Cardiac muscle cell (in vitro differentiated cells and primary cell): ENCODE measurements at regions not wholly inside any gene's neighbourhood (a gene's known extent, or its start where the extent isn't known, plus 50 kb on each side); places are given as distances from the start of the nearest gene placed in this dataset.
A peak's percentile ranks its signal among the peaks of the same experiment; 100 is the strongest.
"Not testable (repeated sequence)": the region's sequence is repeated elsewhere in the genome, so short reads cannot be mapped to it uniquely, and the experiment has no call there.

Experiments used
- DNase-seq, 2 donors: peaks; one replicate each; pipeline versions ENCODE4 v3.0.0 to v3.0.0-alpha.2; 2010 to 2017; ENCODE audit warnings: low read depth in 1 of 2, low spot score in 1 of 2
- H3K27ac ChIP-seq: fragments of 200-600 bp; sonication (generic); 2 replicates; pipeline ENCODE4 v1.5.1; 2016
- H3K27me3 ChIP-seq: fragments of 200-600 bp; sonication (generic); 2 replicates; pipeline ENCODE4 v1.6.0; 2016; ENCODE audit warnings: control low read depth
- H3K36me3 ChIP-seq: fragments of 200-600 bp; sonication (generic); 2 replicates; pipeline ENCODE4 v1.5.1; 2016; ENCODE audit warnings: control low read depth
- H3K4me1 ChIP-seq: fragments of 200-600 bp; sonication (generic); 2 replicates; pipeline ENCODE4 v1.8.1; 2017; ENCODE audit warnings: low read depth, mild to moderate bottlenecking, mixed run types
- H3K4me3 ChIP-seq: fragments of 200-600 bp; sonication (generic); 2 replicates; pipeline ENCODE4 v1.5.1; 2016; ENCODE audit warnings: mild to moderate bottlenecking
- H3K9me3 ChIP-seq: fragments of 200-600 bp; sonication (generic); 2 replicates; pipeline ENCODE4 v1.5.1; 2017; ENCODE audit warnings: low read depth, mild to moderate bottlenecking, control low read depth
- CTCF ChIP-seq: IDR thresholded peaks from 2 replicates; pipeline ENCODE4 v1.5.1; 2012; ENCODE audit warnings: low read depth, mild to moderate bottlenecking, low read length

DNA sequence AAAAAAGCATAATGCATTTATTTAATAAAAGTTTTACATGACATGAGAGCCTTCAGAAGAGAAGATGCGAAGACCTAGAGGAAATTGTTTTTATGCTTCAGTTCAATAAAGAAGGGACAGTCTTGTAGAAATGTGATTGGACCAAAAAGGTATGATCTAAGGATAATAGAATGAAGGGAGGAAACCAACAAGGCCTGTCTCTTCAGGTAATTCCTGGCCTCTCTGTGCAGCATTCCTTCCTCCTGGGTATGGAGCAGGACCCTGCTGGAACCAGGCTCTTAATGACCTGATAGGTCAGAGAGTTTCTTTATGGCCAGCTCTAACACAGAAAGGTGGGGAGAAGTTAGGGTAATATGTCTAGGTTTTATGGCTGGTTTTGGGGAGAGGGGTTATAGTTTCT lies 162.8 kb upstream of the HEY2 start:
- Histone ChIP-seq H3K27me3 (no peaks in the 10 kb centered on the region), H3K4me1 (peaks cover 19% of the 10 kb centered on the region), H3K9me3 (no peaks in the 10 kb centered on the region), H3K36me3 (no peaks in the 10 kb centered on the region), H3K27ac (no peak overlapping the region), H3K4me3 (no peak overlapping the region)
- no peak for DNase-seq
- TF ChIP-seq CTCF = no peak

DNA sequence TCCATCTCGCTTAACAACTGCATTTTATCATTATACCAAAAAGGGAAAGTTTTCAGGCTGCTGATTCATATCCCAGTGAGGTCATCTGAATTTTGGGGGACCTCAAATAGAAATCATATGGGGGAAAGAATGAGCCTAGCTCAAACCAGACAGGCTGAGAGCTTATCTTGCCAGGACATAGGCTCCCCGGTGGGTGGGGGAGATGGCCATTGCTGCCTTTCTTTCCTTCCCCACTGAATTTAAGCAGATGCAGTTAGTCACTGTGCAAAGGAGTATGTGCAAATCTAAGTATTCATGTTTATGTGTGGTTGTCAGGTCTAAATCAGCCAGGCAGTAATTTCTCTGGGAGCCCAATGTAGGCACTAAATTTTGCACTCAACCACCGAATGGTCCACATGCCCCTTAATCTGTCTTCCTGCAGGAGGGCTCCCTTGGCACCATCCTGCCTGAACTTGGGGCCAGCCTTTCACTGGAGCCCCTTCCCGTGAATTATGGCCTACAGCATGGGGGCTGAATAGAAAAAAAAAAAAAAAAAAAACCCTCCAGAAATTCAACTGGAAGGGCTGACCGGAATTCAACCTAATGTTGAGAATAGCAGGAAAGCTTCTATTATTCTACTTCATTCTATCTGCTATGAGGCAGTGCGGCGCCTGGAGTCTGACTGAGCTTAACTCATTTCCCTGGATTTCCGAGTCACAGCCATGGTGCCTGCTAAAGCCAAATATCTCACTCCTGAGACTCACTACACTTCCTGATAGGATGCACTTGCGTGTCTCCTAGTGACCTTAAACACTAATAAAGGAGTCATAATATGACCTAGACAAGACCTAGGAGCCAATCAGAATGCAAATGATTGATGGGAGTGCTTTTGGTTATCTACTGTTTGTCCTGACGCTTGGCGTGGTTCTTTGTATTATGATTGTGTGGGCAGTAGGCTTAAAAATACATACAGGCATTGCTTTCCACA lies 161.5 kb upstream of the HEY2 start:
- DNase-seq = peak in 1 of 2 donors; percentile 17
- H3K27ac ChIP-seq = peak overlapping the region; percentile 21
- TF ChIP-seq CTCF = no peak

DNA sequence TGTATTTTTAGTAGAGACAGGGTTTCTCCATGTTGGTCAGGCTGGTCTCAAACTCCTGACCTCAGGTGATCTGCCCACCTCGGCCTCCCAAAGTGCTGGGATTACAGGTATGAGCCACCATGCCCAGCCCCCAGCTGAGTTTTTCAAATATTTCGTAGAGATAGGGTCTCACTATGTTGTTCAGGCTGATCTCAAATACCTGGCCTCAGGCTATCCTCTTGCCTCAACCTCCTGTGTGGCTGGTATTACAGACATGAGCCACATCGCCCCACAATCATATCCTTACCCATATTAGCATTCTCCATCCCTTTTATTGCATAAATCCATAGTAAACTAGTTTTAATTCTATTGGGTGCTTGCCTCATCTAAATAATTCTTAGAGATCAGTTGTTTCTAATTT lies 157.6 kb upstream of the HEY2 start:
- not testable (repeated sequence) for H3K9me3 ChIP-seq, H3K27ac ChIP-seq, H3K36me3 ChIP-seq, H3K4me3 ChIP-seq, DNase-seq, H3K27me3 ChIP-seq
- peaks cover 10% of the 10 kb centered on the region for H3K4me1 ChIP-seq

More for the DNA sequence above, 161.5 kb upstream of the HEY2 start:
- Histone ChIP-seq H3K36me3 (no peaks in the 10 kb centered on the region), H3K4me3 (no peak overlapping the region), H3K9me3 (no peaks in the 10 kb centered on the region), H3K4me1 (peaks cover 16% of the 10 kb centered on the region), H3K27me3 (no peaks in the 10 kb centered on the region)

DNA sequence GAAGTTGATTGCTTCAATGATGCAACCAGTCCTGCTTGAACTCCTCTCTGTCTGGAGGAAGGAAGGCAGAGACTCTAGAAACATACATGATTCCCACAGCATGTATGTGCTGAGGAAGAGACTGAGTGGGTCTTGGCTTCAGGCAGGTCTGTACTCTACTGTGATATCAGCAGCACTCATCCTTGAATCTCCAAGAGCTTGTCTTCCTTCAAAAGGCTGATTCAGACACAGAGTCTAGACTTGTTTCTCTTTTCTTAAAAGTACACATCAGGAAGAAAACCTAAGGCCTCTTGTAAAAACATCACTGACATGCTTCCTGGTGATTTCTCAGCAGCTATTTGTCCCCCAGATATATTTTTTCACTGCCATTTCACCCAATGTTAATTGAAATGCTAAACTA lies 155.7 kb upstream of the HEY2 start:
- Histone ChIP-seq H3K9me3 (no peaks in the 10 kb centered on the region), H3K27ac (no peak overlapping the region), H3K4me1 (peaks cover 21% of the 10 kb centered on the region), H3K36me3 (no peaks in the 10 kb centered on the region), H3K27me3 (no peaks in the 10 kb centered on the region), H3K4me3 (no peak overlapping the region)
- TF ChIP-seq CTCF = no peak
- no peak for DNase-seq

DNA sequence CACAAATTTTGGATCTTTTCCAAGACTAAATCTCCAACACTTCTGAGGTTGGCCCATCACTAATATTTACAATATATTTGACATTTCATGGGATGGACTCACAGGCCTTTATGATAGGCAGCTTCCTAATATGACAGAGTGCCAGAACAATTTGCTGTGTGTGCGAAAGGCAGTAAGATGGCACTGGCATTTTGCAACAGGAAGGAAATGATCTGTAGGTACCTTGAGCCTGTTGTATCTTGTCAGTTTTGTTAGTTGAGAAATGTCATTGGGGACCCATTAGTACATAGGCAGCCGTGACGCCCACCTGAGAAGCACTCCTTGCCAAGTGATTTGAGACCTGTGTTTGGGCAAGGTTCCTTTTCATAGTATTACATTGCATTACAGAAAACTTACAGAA lies 153.4 kb upstream of the HEY2 start:
- Histone ChIP-seq H3K4me3 (no peak overlapping the region), H3K27me3 (no peaks in the 10 kb centered on the region), H3K4me1 (peaks cover 24% of the 10 kb centered on the region), H3K9me3 (no peaks in the 10 kb centered on the region), H3K36me3 (no peaks in the 10 kb centered on the region), H3K27ac (no peak overlapping the region)
- no peak for DNase-seq
- no peak for TF ChIP-seq CTCF
